DND-41 (cell line): ENCODE measurements at regions not wholly inside any gene's neighbourhood (a gene's known extent, or its start where the extent isn't known, plus 50 kb on each side); places are given as distances from the start of the nearest gene placed in this dataset.

Experiments
- ATAC-seq: fragments of 200-7000 bp; cut with Tn5 transposase; 3 replicates; pipeline ENCODE4 v1.9.1; 2021; ENCODE audit warnings: low read depth; ENCODE audit not compliant: insufficient read depth
- DNase-seq: peaks from one replicate; pipeline ENCODE4 v3.0.0-alpha.2; 2020
- H2AFZ ChIP-seq: 2 replicates; pipeline ENCODE4 v1.6.0; 2012; ENCODE audit warnings: low read depth, low read length
- H3K27ac ChIP-seq: 2 replicates; pipeline ENCODE4 v1.5.1; 2012; ENCODE audit warnings: low read length, inconsistent platforms
- H3K27me3 ChIP-seq: fragments of 200-600 bp; sonication (generic); 2 replicates; pipeline ENCODE4 v1.6.0; 2012; ENCODE audit warnings: low read length, mild to moderate bottlenecking, inconsistent platforms; ENCODE audit not compliant: insufficient read depth, poor library complexity
- H3K36me3 ChIP-seq: 2 replicates; pipeline ENCODE4 v1.5.1; 2012; ENCODE audit warnings: low read length, inconsistent platforms; ENCODE audit not compliant: insufficient read depth
- H3K4me1 ChIP-seq: 2 replicates; pipeline ENCODE4 v1.5.1; 2012; ENCODE audit warnings: mild to moderate bottlenecking, low read length; ENCODE audit not compliant: insufficient read depth
- H3K4me2 ChIP-seq: 2 replicates; pipeline ENCODE4 v1.6.0; 2012; ENCODE audit warnings: mild to moderate bottlenecking, moderate library complexity, low read length, inconsistent platforms; ENCODE audit not compliant: insufficient read depth
- H3K4me3 ChIP-seq, 2 experiments: fragments of 200-600 bp in 1 of 2; shearing (Covaris generic) in 1 of 2; 2 replicates each; pipeline ENCODE4 v1.5.1; 2012 to 2016; ENCODE audit warnings: inconsistent platforms in 2 of 2, low read length in 2 of 2, mild to moderate bottlenecking in 2 of 2, low read depth in 1 of 2, moderate library complexity in 1 of 2
- H3K79me2 ChIP-seq: 2 replicates; pipeline ENCODE4 v1.6.0; 2012; ENCODE audit warnings: low read length, inconsistent platforms; ENCODE audit not compliant: insufficient read depth
- H3K9ac ChIP-seq: 2 replicates; pipeline ENCODE4 v1.6.0; 2012; ENCODE audit warnings: low read depth, mild to moderate bottlenecking, inconsistent platforms, low read length, moderate library complexity
- H3K9me3 ChIP-seq: 2 replicates; pipeline ENCODE4 v1.5.1; 2012; ENCODE audit warnings: low read length, moderate library complexity, mild to moderate bottlenecking, inconsistent platforms; ENCODE audit not compliant: insufficient read depth, severe bottlenecking
- H4K20me1 ChIP-seq: 2 replicates; pipeline ENCODE4 v1.6.0; 2012; ENCODE audit warnings: low read length; ENCODE audit not compliant: insufficient read depth
- EZH2 ChIP-seq: IDR thresholded peaks from 3 replicates; pipeline ENCODE4 v1.6.1; 2012; ENCODE audit warnings: borderline replicate concordance, low read depth, mild to moderate bottlenecking, moderate library complexity, low read length, inconsistent platforms; ENCODE audit not compliant: severe bottlenecking
- TF ChIP-seq, protein P1 (sequence below): IDR thresholded peaks from 2 replicates; pipeline ENCODE4 v1.5.1; 2012; ENCODE audit warnings: borderline replicate concordance, low read length, moderate library complexity, mild to moderate bottlenecking; ENCODE audit not compliant: poor library complexity, severe bottlenecking; ENCODE audit errors: extremely low read depth

DNA sequence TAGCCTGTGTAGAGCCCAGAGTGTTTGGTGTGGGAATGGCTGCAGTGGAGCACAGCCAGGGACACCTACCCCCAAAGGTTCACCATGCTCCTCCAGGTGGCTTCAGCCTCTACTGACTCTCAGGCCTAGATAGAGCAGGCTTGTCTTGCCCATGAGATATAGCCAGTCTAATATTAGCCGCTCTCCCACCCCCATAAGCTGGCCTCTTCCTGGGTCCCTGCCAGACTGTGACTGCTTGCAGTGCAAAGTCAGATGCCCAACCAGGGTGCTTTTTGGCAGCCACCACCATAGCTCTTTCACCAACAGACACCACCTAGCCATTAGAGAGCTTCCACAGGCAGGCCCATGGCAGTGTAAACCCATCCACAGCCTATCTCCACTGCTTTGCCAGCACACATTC, 405.3 kb downstream of the MBD2 start:
- TF ChIP-seq, protein P1, sequence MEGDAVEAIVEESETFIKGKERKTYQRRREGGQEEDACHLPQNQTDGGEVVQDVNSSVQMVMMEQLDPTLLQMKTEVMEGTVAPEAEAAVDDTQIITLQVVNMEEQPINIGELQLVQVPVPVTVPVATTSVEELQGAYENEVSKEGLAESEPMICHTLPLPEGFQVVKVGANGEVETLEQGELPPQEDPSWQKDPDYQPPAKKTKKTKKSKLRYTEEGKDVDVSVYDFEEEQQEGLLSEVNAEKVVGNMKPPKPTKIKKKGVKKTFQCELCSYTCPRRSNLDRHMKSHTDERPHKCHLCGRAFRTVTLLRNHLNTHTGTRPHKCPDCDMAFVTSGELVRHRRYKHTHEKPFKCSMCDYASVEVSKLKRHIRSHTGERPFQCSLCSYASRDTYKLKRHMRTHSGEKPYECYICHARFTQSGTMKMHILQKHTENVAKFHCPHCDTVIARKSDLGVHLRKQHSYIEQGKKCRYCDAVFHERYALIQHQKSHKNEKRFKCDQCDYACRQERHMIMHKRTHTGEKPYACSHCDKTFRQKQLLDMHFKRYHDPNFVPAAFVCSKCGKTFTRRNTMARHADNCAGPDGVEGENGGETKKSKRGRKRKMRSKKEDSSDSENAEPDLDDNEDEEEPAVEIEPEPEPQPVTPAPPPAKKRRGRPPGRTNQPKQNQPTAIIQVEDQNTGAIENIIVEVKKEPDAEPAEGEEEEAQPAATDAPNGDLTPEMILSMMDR, result no peak
- TF ChIP-seq EZH2, result no peak
- H4K20me1 ChIP-seq, result no peaks in the 10 kb centered on the region
- H3K9me3 ChIP-seq, result no peaks in the 10 kb centered on the region
- no peak overlapping the region for H3K4me3 ChIP-seq
- H3K27me3 ChIP-seq, result no peaks in the 10 kb centered on the region
- no peak overlapping the region for H3K4me2 ChIP-seq
- no peaks in the 10 kb centered on the region for H3K4me1 ChIP-seq
- H3K36me3 ChIP-seq, result no peaks in the 10 kb centered on the region
- H2AFZ ChIP-seq, result no peak overlapping the region
- H3K27ac ChIP-seq, result no peak overlapping the region
- no peak overlapping the region for H3K9ac ChIP-seq
- H3K79me2 ChIP-seq, result no peaks in the 10 kb centered on the region
- DNase-seq (no peak), ATAC-seq (no peak)

GRCh38 chr18:53817976-53818950, 406.2 kb downstream of the MBD2 start:
- no peaks in the 10 kb centered on the region for H3K27me3 ChIP-seq
- no peak for DNase-seq
- no peak overlapping the region for H3K4me2 ChIP-seq
- H3K9me3 ChIP-seq, result no peaks in the 10 kb centered on the region
- no peaks in the 10 kb centered on the region for H3K79me2 ChIP-seq
- TF ChIP-seq, protein P1, result no peak
- no peak for ATAC-seq
- H4K20me1 ChIP-seq, result no peaks in the 10 kb centered on the region
- no peaks in the 10 kb centered on the region for H3K36me3 ChIP-seq
- H3K9ac ChIP-seq, result no peak overlapping the region
- no peak overlapping the region for H3K4me3 ChIP-seq
- H2AFZ ChIP-seq, result no peak overlapping the region
- no peaks in the 10 kb centered on the region for H3K4me1 ChIP-seq
- H3K27ac ChIP-seq, result no peak overlapping the region

DNA sequence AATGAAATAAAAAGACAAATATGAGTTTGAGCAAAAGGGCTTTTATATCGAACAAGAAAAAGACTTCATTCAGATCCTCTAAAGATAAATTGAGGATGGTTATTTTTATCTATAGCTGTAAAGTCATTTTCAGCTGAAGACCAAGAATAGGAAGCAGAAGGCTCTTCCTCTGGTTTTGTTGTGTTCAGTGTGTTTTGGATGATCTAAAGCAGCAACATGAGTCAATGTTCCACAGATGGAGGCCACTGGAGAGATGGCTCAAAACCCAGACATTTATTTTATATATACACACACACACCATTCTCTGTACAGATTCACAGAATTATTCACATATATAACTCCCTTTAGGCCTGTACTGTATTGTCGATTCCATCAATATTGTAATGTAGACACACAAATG, 424.3 kb downstream of the MBD2 start:
- ATAC-seq (no peak), DNase-seq (no peak)
- no peak overlapping the region for H3K4me2 ChIP-seq
- H2AFZ ChIP-seq, result no peak overlapping the region
- no peak overlapping the region for H3K27ac ChIP-seq
- TF ChIP-seq EZH2, result no peak
- TF ChIP-seq, protein P1, result no peak
- no peaks in the 10 kb centered on the region for H4K20me1 ChIP-seq
- no peaks in the 10 kb centered on the region for H3K79me2 ChIP-seq
- H3K27me3 ChIP-seq, result no peaks in the 10 kb centered on the region
- H3K36me3 ChIP-seq, result no peaks in the 10 kb centered on the region
- no peaks in the 10 kb centered on the region for H3K9me3 ChIP-seq
- H3K9ac ChIP-seq, result no peak overlapping the region
- H3K4me3 ChIP-seq, result no peak overlapping the region
- no peaks in the 10 kb centered on the region for H3K4me1 ChIP-seq
